Frontal cortex (tissue), 3 donors: ENCODE measurements at regions not wholly inside any gene's neighbourhood (a gene's known extent, or its start where the extent isn't known, plus 50 kb on each side); places are given as distances from the start of the nearest gene placed in this dataset.

ENCODE experiments used
- DNase-seq, 2 donors: peaks; one replicate each; pipeline ENCODE4 v3.0.0; 2012; ENCODE audit warnings: low spot score in 2 of 2
- FAIRE-seq: peaks from 2 replicates; lab custom pipeline; 2012; peaks lifted over from hg19 to GRCh38; lab: Jason Lieb, UNC
- donor health status: control.
- donor health status: control.
- donor health status: control.

DNA sequence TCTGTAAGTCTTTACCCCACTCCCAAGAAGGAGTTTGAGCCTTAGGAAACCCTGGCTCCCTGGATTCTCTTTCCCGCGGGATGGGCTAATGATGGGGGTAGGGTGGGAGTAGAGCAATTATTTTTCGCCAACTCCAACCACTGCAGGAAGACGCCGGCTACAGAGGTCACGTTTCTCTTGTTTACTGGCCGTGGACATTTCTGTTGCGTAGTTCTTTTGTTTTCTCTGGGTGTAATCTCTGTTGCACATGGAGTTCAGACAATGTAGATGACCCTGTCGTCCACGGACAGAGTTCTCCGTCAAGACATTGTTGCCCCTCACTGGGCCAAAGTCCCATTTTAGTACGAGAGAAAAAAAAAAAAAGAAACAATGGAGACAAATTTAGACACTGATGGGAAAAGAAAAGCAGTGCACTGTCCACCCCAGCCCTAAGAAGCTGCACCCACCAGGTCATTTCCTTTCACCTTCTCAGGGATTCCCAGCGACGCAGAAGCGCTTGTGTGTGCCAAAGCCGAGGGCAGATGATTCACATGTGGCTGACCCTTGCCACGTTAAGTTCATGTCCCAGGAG, 133.9 kb upstream of the ARGLU1 start:
- DNase-seq (no peak), FAIRE-seq (no peak)

DNA sequence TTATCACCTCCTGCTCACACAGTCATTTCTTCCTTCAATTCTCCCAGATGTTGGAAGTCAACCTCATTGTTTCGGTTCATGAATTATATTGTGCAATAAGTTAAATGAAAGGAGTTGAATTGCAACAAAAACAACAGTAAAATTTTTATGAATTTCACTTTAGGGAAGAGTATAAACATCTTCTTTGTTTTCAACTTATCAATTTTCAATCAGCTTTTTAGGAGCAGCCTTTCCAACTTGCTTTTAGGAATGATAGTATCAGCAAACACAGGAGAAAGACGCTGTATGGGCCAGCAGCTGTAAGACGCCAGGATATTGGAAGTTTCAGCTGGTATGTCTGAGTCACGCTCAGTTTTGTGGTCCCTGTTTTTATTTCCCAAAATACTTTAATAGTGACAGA, 132.5 kb upstream of the ARGLU1 start:
- no peak for DNase-seq
- no peak for FAIRE-seq

DNA sequence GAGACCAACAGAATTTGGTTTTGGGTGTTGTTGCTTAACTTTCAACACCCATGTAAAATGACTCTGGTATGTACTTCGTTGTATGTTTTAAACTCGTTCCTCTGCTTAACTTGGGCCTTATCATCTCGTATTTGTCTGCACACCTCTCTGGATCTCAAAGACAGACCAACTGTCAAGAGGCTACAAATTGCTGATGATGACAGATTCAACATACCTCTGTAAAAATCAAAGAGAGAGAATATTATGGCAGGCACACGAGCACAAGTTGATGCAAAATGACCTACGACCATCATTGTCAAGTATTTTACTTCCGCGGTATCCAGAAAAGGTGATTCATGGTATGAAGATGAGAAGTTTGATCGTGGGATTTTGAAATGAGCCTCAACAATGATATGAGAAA, 132.1 kb upstream of the ARGLU1 start:
- no peak for FAIRE-seq

DNA sequence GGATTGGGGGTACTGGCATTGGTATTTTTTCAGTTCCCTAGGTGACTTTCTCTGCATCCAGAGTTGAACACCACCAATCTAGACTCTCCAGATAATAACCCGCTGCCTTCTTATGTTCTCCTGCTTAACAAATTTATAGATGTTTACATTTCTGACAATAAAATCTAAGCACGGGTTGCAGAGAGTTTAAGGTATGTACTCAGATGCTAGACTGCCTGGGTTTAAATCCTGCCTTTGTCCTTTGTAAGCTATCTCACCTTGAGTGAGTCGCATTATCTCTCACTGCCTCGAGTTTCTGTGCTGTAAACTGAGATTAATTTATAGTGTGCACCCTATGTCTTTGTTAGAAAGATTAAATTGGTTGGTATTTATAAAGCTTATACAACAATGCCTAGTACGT, 131.4 kb upstream of the ARGLU1 start:
- FAIRE-seq (no peak), DNase-seq (no peak)

More for the DNA sequence above, 132.1 kb upstream of the ARGLU1 start:
- no peak for DNase-seq

DNA sequence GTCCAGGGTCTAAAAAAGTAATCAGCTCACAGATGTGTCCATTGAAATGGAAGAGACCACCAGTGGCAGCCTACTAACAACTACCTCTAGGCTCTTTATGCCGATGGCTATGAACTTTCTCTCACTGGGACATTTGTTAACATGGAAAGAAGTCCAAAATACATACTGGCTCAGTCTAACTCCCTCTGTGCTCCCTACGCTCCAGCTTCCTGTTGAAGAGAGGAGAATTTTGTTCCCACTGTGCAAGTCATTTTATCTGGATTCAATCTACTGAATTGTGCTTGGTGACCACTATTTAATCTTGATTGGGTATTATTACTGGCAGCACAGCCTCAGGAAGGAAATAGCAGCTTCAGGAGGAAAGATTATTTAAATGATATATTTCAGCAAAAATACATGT, 128.8 kb upstream of the ARGLU1 start:
- FAIRE-seq (no peak), DNase-seq (no peak)

DNA sequence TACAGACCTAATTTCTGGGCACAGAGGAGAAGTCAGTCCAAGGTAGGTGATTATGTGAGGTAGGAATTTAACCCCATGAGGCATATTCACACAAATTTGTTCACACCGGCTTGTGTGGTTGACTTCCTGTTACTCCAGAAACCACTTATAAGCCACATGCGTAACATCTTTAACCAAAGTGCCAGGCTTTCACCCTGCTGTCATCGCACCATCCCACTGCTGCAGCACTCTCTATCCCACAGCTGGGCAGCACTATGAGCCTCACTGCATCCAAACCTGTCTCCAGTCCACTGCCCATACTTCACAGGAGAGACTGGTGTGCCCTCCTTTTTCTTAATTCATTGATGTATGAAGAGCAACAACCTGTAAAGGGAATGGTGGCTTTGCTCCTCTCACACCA, 128.2 kb upstream of the ARGLU1 start:
- FAIRE-seq (no peak), DNase-seq (no peak)

DNA sequence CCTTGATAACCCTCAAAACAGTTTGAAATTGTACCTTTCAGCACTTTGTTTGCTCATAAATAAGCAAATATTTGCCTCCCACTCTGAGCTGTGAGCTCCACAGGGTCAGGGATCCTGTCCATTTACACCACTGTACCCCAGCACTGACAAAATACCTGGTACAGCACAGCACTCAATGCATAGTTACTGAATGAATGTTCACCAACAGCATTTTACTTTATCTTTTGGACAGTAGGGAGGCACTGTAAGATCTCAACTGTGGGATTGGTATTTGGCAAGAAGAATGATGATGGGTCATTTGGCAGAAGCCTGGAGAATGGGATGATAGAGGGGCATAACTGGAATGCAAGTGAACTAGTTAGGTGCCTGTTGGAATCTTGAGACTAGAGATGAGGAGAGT, 127.2 kb upstream of the ARGLU1 start:
- no peak for DNase-seq
- no peak for FAIRE-seq

DNA sequence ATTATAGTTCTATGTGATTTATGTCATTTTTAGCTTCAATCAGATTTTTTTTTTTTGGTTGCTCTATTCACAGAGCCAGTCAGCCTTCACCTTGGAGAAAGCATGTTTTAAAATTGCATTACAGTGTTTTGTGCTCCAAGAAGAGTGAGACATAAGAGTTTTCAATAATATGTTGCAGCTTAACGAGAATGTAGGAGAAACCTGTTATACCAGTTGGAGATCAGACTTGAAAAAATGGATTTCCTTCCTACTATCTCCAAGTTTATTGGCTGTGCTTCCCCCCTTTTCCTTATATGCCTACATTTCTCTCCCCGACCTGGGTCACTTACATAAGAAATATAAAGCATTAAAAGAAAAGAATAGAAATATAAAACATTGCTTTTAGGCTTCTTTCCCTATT, 123.9 kb upstream of the ARGLU1 start:
- no peak for FAIRE-seq
- DNase-seq = no peak

DNA sequence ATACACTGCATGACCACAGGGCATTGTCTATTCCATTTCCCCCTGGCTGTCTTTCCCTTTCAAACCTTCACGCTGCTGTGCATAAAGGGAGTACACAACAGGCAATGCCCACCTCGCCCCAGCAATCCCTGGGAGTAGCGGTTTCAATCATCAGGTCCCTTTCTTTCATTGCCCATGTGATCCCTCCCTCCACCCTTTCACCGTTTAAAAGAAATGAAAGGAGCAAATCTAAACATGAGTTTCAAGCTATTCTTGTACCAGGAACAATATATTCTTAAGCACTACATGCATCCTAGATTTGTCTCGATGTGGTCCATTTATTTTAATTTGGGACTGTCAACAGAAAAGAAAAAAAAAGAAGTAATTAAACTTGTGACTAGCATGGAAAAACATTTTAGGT, 123.4 kb upstream of the ARGLU1 start:
- FAIRE-seq (no peak), DNase-seq (no peak)

DNA sequence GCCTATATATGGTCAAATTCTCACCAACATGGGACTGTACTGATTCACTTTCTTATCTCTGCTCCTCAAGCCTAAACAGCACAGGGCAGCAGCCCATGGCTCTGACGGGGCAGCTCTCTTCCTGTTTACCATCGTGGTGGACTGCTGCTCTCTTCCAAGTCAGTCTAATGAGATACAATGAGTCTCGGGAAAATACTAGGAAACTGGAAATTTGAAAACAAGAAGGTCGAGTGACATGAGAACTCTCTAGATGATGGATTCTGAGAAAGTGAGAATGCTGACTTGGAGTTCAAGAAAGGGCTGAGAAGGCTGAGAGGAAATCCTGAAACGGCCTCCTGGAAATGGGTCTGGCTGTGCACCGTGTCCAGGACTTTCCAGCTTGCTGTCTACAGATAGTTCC, 122.8 kb upstream of the ARGLU1 start:
- DNase-seq (no peak), FAIRE-seq (no peak)

DNA sequence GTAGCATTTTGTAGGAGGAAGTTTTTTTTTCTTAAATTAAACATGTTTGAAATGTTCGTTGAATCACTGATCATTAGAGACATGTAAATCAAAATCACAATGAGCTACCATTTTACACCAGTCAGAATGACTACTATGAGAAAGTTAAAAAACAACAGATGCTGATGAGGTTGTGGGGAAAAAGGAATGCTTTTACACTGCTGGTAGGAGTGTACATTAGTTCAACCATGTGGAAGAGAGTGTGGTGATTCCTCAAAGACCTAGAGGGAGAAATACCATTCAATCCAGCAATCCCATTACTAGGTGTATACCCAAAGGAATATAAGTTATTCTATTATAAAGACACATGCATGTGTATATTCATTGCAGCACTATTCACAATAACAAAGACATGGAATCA, 122.0 kb upstream of the ARGLU1 start:
- DNase-seq = no peak
- FAIRE-seq = no peak

DNA sequence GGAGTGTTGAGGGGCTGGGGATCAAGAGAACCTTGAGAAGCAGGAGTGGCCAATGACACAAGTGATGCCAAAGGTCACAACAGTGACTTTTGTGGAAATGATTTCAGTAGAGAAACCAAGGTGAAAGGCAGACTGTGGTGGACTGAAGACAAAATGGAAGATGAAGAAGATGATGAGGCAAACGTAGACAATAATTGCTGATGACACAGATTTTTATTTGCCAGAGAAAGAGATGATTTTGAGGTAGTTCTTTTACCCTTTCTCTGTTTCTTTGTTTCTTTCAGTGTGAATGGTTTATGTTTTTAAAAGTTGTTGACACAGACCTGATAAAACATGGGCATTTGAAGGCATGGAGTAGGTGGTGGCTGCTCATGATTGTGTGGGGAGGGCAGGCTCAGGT, 121.0 kb upstream of the ARGLU1 start:
- no peak for DNase-seq
- no peak for FAIRE-seq

DNA sequence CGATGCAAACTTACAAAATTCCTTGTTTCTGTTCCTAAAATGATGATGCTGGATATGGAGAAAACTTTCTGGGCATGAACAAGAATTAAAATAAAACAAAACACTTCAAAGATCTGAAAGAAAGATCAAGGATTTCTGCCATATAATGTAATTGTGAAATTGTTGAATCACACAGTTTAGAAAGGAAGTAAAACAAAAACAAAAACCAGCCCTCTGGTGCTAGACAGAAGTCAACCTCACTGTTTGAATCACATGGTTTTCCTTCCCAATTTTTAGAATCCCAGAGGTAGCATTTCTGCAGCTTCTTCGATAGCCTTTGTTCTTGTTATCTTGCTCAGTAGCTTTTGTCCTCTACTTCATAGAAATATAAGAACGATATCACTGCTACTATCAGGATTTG, 118.2 kb upstream of the ARGLU1 start:
- FAIRE-seq (no peak), DNase-seq (no peak)

DNA sequence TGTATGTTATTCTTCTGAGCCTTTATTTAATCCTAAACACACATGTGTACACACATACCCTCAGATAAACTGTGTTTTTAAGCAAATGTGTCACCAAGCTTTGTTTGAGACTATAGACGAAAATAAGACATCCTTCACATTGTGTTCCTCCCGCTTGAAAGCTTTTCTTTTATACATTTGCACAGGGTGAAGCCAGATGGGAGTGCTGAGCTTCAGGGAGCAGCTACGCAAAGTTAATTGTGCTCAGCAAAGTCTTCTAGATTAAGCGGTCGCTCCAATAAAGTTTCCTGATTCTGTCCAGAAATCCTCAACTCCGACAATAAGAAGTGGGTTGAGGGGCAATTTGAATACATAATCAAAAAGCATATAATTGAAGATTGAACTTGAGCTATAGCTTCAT, 117.2 kb upstream of the ARGLU1 start:
- FAIRE-seq = no peak
- no peak for DNase-seq

DNA sequence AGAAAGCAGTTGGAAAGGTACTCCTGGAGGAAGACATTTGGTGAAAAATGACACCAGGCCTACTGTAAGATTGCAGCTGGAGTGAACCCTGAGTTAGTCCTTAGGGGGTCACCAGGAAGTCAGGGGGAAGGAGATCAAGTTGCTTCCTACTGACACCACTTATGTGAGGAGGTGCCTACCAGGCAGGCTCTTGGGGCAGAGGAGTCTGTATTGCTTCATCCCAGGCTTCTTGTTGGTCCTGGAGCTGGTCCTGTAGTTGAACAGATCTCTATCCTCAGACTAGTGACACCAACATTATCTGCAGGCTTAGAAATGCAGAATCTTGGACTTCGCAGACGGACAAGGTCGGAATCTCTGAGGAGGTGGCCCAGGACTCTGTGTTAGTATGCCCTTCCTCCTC, 116.0 kb upstream of the ARGLU1 start:
- FAIRE-seq (no peak), DNase-seq (no peak)

DNA sequence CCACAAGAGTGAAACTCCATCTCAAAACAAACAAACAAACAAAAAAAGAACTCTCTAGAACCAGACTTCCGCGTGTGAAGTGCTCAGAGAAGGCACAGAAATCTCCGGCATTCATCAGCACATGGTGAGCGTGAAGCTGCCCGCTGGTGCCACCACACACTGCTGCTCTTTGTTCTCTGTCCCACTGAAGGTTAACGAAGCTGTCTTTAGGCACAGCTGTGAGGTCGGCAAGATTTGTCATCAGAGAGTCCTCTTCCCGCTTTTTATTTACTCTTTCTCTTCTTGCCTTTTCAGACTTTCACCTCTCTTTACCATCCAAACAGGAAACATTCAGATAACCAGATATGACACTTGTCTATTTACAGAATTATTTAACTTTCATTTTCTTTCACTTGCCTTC, 115.2 kb upstream of the ARGLU1 start:
- FAIRE-seq (no peak), DNase-seq (no peak)

DNA sequence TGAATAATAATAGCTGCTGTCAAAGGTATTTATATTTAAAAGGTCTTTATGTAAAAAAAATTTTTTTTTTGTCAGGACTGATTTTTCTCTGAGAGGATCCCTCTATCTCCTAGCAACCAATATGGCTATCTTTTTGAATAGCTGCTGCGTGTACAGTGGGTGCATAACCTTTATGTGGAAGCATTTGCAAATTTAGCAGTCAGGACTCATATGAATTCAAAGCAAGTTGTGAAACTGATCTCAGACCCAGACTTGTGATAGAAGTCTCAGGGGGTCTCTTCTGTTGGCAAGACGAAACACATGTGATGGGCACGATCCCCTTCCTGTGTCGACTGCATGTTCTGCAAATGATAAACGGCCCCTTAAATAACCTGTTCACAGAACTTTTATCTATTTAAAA, 114.1 kb upstream of the ARGLU1 start:
- no peak for DNase-seq
- no peak for FAIRE-seq

DNA sequence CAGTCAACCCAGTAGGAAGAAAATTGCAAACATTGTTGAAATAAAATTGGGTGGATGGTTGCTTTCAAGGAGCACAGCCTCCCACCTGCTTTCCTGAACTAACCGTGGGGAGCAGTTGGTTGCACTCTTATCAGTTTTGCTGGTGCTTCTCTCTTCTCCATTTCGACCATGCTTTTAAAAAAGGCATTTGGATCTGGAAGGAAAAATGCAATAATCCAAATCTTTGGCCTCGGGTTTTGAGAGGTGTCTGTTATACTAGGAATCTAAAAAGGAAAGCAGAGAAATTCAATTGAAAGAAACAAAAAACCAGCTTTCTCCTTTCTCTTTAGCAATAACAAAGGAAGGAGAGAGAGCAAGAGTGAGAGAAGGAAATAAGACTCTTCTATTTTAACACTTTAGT, 113.6 kb upstream of the ARGLU1 start:
- no peak for DNase-seq
- no peak for FAIRE-seq

DNA sequence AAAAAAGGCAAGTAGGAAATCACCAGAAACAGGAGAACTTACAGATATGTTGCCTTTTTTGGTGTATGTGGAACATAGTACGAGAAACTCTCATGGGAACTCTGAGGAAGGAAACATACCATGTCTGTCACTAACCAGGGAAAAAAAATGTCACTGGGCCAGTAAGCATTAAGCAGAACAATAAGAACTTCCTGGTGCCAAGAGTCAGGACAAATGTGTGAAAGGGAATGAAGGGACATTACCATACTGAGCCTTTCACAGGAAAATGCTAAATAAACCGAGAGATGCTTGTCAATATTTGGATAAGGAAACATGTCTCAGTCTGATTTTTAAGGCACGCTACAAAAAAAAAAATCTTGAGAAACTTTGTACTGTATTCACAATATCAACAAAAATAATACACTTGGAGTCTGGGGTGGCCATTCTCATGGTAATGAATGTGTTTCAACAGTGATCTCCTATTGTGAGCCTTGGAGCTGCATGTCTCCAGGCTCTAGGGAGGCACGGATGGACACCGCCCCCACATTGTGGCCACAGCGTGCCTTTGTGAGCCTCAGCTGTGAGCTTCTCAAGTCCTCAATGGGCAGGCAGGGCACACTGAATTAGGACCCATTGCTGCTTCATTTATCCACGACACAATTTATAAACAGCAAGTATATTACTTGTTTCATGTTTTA, 113.0 kb upstream of the ARGLU1 start:
- peak in 1 of 2 donors; percentile 16 for DNase-seq
- no peak for FAIRE-seq

DNA sequence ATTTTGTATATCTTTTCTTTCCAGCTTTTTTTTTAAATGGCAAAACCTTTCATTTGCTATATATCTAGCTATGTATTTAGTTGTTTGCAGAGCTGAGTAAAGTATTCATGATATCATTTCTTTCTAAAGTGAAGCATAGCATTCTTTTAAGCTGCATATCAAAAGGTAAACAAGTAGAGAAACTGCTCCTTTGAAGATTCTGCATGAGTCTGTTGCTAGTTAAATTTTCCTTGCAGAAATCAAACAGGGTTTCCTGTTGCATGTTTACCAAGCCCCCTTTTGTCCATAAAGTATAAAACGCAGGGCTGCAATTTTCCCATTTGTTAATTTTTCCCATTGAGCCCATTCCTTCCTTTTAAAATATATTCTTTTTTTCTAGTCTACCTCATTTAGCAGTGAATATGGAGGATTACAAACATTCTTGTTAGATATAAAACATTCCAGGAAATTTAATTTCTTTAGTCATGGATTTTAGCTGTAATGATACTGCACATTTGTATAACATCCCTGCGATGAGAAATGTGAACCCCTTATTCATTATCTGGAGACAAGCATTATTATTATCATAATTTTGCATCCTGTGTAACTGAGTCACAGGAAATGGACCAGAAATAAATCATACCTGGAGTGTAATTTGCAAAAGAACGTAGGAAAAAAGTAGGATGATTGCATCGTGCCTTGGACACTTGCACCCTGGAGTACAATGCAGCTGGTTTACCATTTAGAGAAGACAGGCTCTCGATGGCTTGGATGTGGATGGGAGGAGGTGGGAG, 110.9 kb upstream of the ARGLU1 start:
- FAIRE-seq = no peak

DNA sequence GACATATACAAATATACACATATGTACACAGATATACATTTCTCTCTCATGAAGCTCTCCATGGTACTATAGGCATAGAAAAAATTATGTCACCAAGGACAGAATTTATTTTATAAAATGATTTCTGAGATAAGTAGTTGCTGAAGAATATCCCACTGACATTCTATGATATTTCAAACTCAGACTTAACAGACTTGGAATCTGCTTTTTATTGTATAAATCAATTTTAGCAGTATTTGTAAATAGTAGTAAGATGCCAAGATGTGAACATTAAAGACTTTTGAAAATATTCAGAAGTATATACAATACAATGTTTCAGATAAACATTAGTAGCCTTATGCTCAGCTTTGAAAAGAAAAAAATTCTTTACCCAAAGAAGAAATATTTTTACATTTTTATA, 107.4 kb upstream of the ARGLU1 start:
- FAIRE-seq = no peak
- no peak for DNase-seq

More for the DNA sequence above, 110.9 kb upstream of the ARGLU1 start:
- no peak for DNase-seq
